ENCODE measurements at regions not wholly inside any gene's neighbourhood (a gene's known extent, or its start where the extent isn't known, plus 50 kb on each side); places are given as distances from the start of the nearest gene placed in this dataset.

DNA sequence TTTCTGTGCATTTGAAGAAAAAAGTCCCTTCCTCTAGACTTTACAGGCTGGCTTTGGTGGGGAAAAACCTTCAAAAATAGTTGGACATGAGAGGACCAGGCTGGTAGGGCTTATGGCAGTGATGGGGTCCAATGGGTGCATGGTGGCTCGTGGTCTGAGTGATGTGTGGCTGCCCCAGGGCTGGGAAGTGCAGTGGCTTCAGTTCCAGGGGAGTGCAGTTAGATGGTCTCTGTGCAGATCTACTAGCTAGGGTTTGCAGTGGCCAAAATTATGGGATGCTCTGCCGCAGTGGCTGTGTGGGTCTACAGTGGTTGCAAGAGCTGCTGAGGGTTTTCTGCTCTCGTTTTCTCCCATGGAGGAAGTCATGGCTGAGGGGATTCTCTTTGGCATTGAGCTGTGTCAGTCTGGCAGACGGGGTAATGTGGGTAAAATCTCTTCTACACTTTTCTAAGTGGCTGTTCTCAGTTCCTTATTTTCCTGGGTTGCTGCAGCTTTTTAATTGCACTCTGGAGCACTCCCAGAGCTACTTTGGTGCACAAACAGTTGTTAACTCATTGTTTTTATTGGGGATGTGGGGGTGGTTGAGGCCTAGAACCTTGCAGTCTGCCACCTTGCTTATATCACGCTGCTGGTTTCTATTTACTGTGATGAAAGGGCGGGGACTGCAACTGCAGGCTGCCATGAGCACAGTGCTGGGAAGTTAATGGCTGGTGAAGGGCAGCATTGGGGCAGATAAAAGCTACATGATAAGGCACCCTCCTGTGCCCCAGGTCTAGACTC lies 1324.6 kb downstream of the NSUN3 start:
- CTCF ChIA-PET, result no interaction called here
- no peaks in the 10 kb centered on the region for H3K4me1 Mint-ChIP-seq
- ATAC-seq (no peak), DNase-seq (no peak)
- H3K27ac Mint-ChIP-seq, result no peak overlapping the region
- H3K27me3 Mint-ChIP-seq, result no peaks in the 10 kb centered on the region
- no peaks in the 10 kb centered on the region for H3K36me3 Mint-ChIP-seq
- no peak overlapping the region for H3K4me3 Mint-ChIP-seq
- peaks cover 14% of the 10 kb centered on the region for H3K9me3 Mint-ChIP-seq (ENCODE audit: low read depth)

- H3K27ac Mint-ChIP-seq, result no peak overlapping the region
- no peak for ATAC-seq
Measured at GRCh38 chr3:95389725-95390313, 1327.0 kb downstream of the NSUN3 start.

DNA sequence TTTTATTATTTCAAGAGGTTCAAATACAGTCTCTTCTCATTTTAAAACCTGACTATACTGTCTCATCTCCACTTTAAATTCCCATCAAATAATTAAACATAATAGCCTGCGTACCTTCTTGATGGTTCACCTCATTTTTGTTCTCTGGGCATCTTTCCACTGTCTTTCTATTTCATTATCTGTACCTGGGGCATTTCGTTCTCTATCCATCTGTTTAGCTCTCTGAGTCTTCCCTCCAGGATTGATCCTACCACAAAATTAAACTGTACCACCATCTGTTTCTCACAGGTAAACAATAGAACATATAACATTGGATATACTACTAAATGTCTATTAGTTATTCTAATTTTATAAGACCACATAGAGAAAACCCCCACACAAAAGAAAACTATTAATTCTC lies 1331.4 kb downstream of the NSUN3 start:
- no peak overlapping the region for H3K4me3 Mint-ChIP-seq
- DNase-seq (no peak), ATAC-seq (no peak)
- no peaks in the 10 kb centered on the region for H3K4me1 Mint-ChIP-seq
- no peak overlapping the region for H3K27ac Mint-ChIP-seq
- H3K36me3 Mint-ChIP-seq, result no peaks in the 10 kb centered on the region
- peaks cover 6% of the 10 kb centered on the region for H3K9me3 Mint-ChIP-seq (ENCODE audit: low read depth)
- H3K27me3 Mint-ChIP-seq, result no peaks in the 10 kb centered on the region
- CTCF ChIA-PET, result no interaction called here

More at GRCh38 chr3:95389725-95390313, 1327.0 kb downstream of the NSUN3 start:
- CTCF ChIA-PET, result no interaction called here
- peaks cover 14% of the 10 kb centered on the region for H3K9me3 Mint-ChIP-seq (ENCODE audit: low read depth)
- no peaks in the 10 kb centered on the region for H3K36me3 Mint-ChIP-seq
- H3K4me3 Mint-ChIP-seq, result no peak overlapping the region
- no peak for DNase-seq
- no peaks in the 10 kb centered on the region for H3K4me1 Mint-ChIP-seq
- no peaks in the 10 kb centered on the region for H3K27me3 Mint-ChIP-seq

GRCh38 chr3:95399585-95399984 lies 1336.7 kb downstream of the NSUN3 start:
- DNase-seq, result no peak
- CTCF ChIA-PET, result no interaction called here
- ATAC-seq, result no peak

GRCh38 chr3:95401693-95402092 lies 1338.8 kb downstream of the NSUN3 start:
- H3K27me3 Mint-ChIP-seq, result no peaks in the 10 kb centered on the region
- H3K9me3 Mint-ChIP-seq (ENCODE audit: low read depth), result peaks cover 9% of the 10 kb centered on the region
- H3K4me3 Mint-ChIP-seq, result no peak overlapping the region
- CTCF ChIA-PET, result no interaction called here
- no peak overlapping the region for H3K27ac Mint-ChIP-seq
- no peak for DNase-seq
- ATAC-seq, result no peak
- no peaks in the 10 kb centered on the region for H3K4me1 Mint-ChIP-seq
- no peaks in the 10 kb centered on the region for H3K36me3 Mint-ChIP-seq

More at GRCh38 chr3:95399585-95399984, 1336.7 kb downstream of the NSUN3 start:
- Mint-ChIP-seq H3K27me3 (no peaks in the 10 kb centered on the region), H3K4me3 (no peak overlapping the region), H3K9me3 (ENCODE audit: low read depth) (peaks cover 10% of the 10 kb centered on the region), H3K27ac (no peak overlapping the region), H3K36me3 (no peaks in the 10 kb centered on the region), H3K4me1 (no peaks in the 10 kb centered on the region)

DNA sequence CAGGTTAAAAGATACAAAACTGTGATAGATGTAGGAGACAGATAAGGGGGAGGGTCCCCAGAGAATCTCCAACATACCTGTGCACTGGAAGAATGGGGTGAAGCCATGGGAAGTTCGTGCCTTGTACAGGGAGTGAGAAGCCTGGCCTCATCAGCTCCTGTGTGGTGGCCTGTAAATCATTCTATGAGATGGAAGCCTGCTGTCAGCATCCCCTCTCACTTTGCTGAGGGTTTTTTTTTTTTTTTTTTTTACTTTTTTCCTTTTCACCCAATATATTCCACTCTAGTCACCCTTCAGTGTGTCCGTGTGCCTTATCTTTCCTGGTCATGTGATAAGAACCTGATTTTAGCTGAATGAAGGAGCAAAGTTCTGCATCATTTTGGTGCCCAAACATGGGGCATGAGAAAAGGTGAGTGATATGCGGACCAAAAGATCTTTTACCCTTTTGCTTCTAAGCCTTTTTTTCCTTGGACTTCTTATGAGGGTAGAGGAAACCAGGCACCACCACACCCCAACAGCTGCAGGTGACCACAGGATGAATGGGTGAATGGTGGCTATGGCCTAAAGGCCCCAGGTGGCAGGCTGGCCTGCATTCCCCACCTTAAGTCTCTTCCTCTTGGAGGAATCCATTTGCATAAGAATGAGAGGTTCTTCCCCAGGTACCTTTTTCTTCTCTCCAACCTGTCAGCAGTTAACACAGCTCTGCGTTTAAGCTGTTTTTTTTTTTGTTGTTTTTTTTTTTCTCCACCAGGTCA lies 1345.0 kb downstream of the NSUN3 start:
- Mint-ChIP-seq H3K27me3 (no peaks in the 10 kb centered on the region), H3K9me3 (ENCODE audit: low read depth) (peaks cover 9% of the 10 kb centered on the region), H3K27ac (no peak overlapping the region)

GRCh38 chr3:95408464-95408862 lies 1345.6 kb downstream of the NSUN3 start:
- no peak for ATAC-seq
- H3K36me3 Mint-ChIP-seq, result no peaks in the 10 kb centered on the region
- no peaks in the 10 kb centered on the region for H3K4me1 Mint-ChIP-seq
- DNase-seq, result no peak
- H3K4me3 Mint-ChIP-seq, result no peak overlapping the region
- no peak overlapping the region for H3K27ac Mint-ChIP-seq
- CTCF ChIA-PET, result interaction anchor here (0.7 kb wide), 1 partner anchor 319 kb away, joined by 3 read pairs; no protein-coding TSS in a partner anchor
- H3K27me3 Mint-ChIP-seq, result no peaks in the 10 kb centered on the region
- H3K9me3 Mint-ChIP-seq (ENCODE audit: low read depth), result peaks cover 9% of the 10 kb centered on the region

More for the DNA sequence above, 1345.0 kb downstream of the NSUN3 start:
- DNase-seq (no peak), ATAC-seq (no peak)
- no peaks in the 10 kb centered on the region for H3K4me1 Mint-ChIP-seq
- H3K36me3 Mint-ChIP-seq, result no peaks in the 10 kb centered on the region
- CTCF ChIA-PET, result interaction anchor here (0.7 kb wide), 1 partner anchor 318 kb away, joined by 3 read pairs; no protein-coding TSS in a partner anchor
- no peak overlapping the region for H3K4me3 Mint-ChIP-seq

GRCh38 chr3:95418251-95418650 lies 1355.4 kb downstream of the NSUN3 start:
- CTCF ChIA-PET, result no interaction called here
- no peak overlapping the region for H3K27ac Mint-ChIP-seq
- no peak overlapping the region for H3K4me3 Mint-ChIP-seq
- H3K27me3 Mint-ChIP-seq, result no peaks in the 10 kb centered on the region
- DNase-seq (no peak), ATAC-seq (no peak)
- H3K9me3 Mint-ChIP-seq (ENCODE audit: low read depth), result peaks cover 7% of the 10 kb centered on the region
- H3K36me3 Mint-ChIP-seq, result no peaks in the 10 kb centered on the region
- H3K4me1 Mint-ChIP-seq, result no peaks in the 10 kb centered on the region

- CTCF ChIA-PET, result no interaction called here
- no peak for ATAC-seq
Measured at GRCh38 chr3:95424279-95424678, 1361.4 kb downstream of the NSUN3 start.

DNA sequence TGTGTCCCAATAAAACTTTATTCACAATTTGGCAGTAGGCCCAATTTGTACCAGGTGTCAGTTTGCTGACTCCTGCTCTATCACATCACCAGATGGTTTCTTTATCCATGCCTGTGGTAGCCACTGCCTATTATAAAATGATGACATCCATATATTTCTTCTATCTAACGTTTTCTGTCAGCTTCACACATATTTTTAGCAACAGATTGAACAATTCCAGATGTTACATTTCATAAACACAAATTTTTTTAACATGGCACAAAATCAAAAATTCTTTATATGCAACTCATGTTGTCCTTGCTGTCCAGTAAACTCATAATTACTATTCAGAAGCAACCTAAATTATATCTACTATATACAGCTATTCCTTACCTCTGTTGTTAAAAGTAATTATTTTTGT lies 1371.6 kb downstream of the NSUN3 start:
- no peaks in the 10 kb centered on the region for H3K36me3 Mint-ChIP-seq
- CTCF ChIA-PET, result no interaction called here
- H3K4me3 Mint-ChIP-seq, result no peak overlapping the region
- H3K4me1 Mint-ChIP-seq, result no peaks in the 10 kb centered on the region
- no peaks in the 10 kb centered on the region for H3K9me3 Mint-ChIP-seq (ENCODE audit: low read depth)
- no peaks in the 10 kb centered on the region for H3K27me3 Mint-ChIP-seq
- no peak overlapping the region for H3K27ac Mint-ChIP-seq
- DNase-seq (no peak), ATAC-seq (no peak)

More at GRCh38 chr3:95424279-95424678, 1361.4 kb downstream of the NSUN3 start:
- Mint-ChIP-seq H3K4me1 (no peaks in the 10 kb centered on the region), H3K9me3 (ENCODE audit: low read depth) (peaks cover 3% of the 10 kb centered on the region), H3K4me3 (no peak overlapping the region), H3K27ac (no peak overlapping the region), H3K36me3 (no peaks in the 10 kb centered on the region), H3K27me3 (no peaks in the 10 kb centered on the region)
- DNase-seq, result no peak

DNA sequence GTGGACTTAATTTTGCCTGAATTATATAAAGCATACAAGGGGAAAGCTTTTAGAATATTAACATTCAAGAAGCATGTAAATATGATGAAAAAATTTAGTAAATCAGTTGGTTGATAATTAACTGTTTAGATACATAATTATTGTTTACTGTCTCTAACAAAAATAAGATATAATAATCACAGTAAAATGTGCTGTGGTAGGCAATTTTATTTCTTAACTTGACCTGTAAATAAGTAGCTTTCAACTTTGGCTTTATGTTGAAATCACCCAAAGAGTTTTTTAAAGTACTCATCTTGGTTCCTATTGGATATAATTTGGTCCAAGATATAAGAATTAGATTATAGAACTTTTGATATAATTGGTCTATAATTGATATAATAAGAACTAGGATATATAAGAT lies 1374.5 kb downstream of the NSUN3 start:
- Mint-ChIP-seq H3K36me3 (no peaks in the 10 kb centered on the region), H3K9me3 (ENCODE audit: low read depth) (no peaks in the 10 kb centered on the region), H3K27ac (no peak overlapping the region), H3K27me3 (no peaks in the 10 kb centered on the region), H3K4me3 (no peak overlapping the region), H3K4me1 (no peaks in the 10 kb centered on the region)
- ATAC-seq (no peak), DNase-seq (no peak)
- CTCF ChIA-PET, result no interaction called here

GRCh38 chr3:95438274-95438673 lies 1375.4 kb downstream of the NSUN3 start:
- DNase-seq (no peak), ATAC-seq (no peak)
- Mint-ChIP-seq H3K36me3 (no peaks in the 10 kb centered on the region), H3K4me1 (no peaks in the 10 kb centered on the region), H3K9me3 (ENCODE audit: low read depth) (no peaks in the 10 kb centered on the region), H3K4me3 (no peak overlapping the region), H3K27me3 (no peaks in the 10 kb centered on the region), H3K27ac (no peak overlapping the region)
- CTCF ChIA-PET, result no interaction called here

GRCh38 chr3:95442766-95443165 lies 1371.6 kb upstream of the EPHA6 start:
- DNase-seq (no peak), ATAC-seq (no peak)
- no peaks in the 10 kb centered on the region for H3K36me3 Mint-ChIP-seq
- H3K27ac Mint-ChIP-seq, result no peak overlapping the region
- no peak overlapping the region for H3K4me3 Mint-ChIP-seq
- H3K27me3 Mint-ChIP-seq, result no peaks in the 10 kb centered on the region
- no peaks in the 10 kb centered on the region for H3K4me1 Mint-ChIP-seq
- no peaks in the 10 kb centered on the region for H3K9me3 Mint-ChIP-seq (ENCODE audit: low read depth)
- CTCF ChIA-PET, result no interaction called here

DNA sequence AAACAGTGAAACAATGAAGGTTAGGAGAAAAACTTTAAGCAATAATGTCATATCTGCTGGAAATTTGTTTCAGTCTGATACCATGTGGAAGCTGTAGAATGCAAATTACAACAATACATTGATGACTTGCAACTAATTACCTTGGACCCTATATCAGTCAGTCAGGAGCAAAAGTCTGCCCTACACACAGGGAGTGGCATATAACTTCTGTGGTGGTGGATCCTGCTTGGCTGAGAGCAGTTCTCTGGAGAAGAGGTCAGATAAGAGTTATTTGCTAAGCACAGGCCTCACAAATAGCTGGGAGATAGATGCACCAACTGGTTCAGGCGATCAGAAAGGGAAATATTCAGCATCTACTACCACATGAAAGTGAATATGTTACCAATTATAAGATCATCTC lies 1364.6 kb upstream of the EPHA6 start:
- CTCF ChIA-PET, result no interaction called here
- Mint-ChIP-seq H3K4me1 (no peaks in the 10 kb centered on the region), H3K9me3 (ENCODE audit: low read depth) (no peaks in the 10 kb centered on the region), H3K27ac (no peak overlapping the region), H3K27me3 (no peaks in the 10 kb centered on the region), H3K36me3 (no peaks in the 10 kb centered on the region), H3K4me3 (no peak overlapping the region)
- no peak for ATAC-seq
- DNase-seq, result no peak

Data from activated CD8-positive, alpha-beta memory T cell treated with anti-CD3 and anti-CD28 coated beads, Interleukin-2, amount 10 ng/mL, durations not matched to agents 7 days and 5 days (primary cell).